Stimulated activated CD4-positive, alpha-beta T cell treated with anti-CD3 and anti-CD28 coated beads, Interleukin-2, amount 100 ng/mL, for 24 hours (primary cell): ENCODE measurements at regions not wholly inside any gene's neighbourhood (a gene's known extent, or its start where the extent isn't known, plus 50 kb on each side); places are given as distances from the start of the nearest gene placed in this dataset.
"Not testable (repeated sequence)": the region's sequence is repeated elsewhere in the genome, so short reads cannot be mapped to it uniquely, and the experiment has no call there.

Source experiments
- DNase-seq, 2 donors: peaks; one replicate each; pipeline ENCODE4 v3.0.0-alpha.2; 2020

GRCh38 chr18:60007661-60008060 lies 107.9 kb downstream of the PMAIP1 start:
- DNase-seq: no peak

GRCh38 chr18:60003610-60004185 lies 103.9 kb downstream of the PMAIP1 start:
- no peak for DNase-seq

DNA sequence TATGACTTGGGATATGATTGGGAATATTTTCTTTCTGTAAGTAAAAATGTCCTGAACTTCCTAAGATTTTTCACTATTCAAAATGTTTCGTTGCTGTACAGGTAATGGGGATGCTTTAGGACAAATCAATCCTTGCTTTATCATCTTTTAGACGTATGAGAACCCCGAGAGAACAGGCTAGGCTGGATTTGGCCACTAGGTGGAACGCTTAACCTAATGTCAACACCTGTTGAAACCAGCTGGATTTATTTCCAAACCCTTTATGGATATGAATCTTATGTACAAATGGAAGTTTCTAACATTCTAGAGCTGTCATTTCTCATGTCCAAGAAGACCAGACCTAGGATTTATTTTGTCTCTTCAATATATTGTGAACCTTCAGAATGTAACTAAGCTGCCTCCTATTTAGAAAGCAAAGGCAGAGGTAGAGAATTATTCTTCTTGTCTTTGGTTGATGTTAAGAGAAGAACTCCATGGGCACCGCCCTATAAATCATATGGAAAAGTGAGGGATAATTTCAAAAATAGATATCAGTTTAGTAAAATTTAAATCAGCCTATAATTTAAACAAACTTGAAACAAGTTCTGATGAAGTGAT lies 96.7 kb downstream of the PMAIP1 start:
- peak in 1 of 2 donors; percentile 22 for DNase-seq

DNA sequence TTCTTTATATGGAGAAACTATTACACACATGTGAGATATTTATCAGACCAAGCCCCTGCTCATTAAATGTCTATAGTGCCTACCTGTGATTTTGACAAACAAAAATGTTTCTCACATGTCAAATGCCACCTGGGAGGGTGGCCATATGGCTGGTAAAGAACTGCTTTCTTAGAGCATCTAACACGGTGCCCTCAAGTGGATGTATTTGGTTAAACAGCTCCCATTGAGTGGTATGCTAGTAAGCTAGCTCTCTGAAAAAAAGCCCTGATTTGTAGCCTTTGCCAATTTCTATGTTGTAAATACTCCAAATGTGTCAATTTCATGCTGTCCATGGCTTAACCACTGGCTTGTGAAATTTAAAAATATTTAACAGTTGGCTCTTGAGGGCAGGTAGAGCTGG lies 94.6 kb downstream of the PMAIP1 start:
- DNase-seq: no peak

DNA sequence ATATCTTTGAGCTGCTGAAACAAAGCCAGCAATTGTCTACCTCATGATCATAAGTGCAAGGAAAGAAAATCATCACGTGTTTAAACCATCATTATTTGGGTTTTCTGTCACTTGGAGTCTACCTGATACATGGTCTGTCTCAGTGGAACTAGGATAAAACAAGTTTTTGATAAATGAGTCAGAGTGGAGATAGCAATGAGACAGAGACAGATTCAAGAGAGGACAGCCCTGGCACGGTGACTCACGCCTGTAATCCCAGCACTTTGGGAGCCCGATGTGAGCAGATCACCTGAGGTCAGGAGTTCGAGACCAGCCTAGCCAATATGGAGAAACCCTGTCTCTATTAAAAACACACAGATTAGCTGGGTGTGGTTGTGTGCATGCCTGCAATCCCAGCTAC lies 93.8 kb downstream of the PMAIP1 start:
- no peak for DNase-seq

GRCh38 chr18:59990121-59990823 lies 90.5 kb downstream of the PMAIP1 start:
- no peak for DNase-seq

DNA sequence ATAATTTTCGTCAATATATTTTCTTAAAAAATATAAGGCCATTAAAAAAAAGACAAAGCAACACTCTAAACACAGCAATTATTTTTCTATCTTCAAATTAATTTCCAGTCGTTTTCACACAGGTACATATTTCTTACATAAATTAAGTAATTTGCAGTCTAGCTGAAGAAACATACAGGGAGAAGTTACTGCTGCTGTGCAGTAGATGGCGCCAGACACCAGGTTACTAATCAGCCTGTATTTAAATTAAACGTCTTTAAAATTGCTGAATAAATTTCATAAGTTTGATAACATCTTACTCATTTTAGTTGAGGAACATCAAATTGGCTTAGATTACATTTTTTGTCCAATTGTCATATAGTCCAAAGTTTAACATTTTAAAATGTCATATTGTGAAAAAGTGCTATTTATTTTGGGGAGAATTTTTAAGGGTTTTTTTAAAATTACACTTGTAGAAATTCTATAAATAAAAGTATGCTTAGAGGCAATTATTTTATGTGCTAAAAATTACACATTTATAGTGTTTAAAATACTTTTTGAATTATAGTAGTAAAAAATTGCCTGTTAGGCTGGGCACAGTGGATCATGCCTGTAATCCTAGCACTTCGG lies 88.4 kb downstream of the PMAIP1 start:
- DNase-seq: peak; percentile 58 to 66

GRCh38 chr18:59987102-59987501 lies 87.3 kb downstream of the PMAIP1 start:
- DNase-seq: no peak

DNA sequence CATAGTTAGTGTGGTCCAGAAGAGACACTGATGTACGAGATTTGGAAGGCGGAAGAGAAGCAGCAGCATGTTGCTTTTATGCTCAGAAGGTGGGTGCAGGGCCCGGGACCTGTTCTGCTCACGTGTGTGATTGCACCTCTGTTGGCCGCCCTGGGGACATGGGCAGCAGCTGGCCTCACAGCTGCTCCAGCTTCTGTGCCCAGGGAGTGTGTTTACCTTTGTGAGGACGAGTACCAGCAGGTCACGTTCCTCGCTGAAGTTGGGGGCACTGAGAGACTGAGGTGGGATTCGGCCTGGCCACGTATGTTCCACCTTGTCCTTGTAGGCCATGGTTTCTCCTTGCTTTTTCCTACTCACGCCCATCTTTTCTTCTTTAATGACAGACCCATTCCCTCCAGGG lies 86.3 kb downstream of the PMAIP1 start:
- DNase-seq: no peak

DNA sequence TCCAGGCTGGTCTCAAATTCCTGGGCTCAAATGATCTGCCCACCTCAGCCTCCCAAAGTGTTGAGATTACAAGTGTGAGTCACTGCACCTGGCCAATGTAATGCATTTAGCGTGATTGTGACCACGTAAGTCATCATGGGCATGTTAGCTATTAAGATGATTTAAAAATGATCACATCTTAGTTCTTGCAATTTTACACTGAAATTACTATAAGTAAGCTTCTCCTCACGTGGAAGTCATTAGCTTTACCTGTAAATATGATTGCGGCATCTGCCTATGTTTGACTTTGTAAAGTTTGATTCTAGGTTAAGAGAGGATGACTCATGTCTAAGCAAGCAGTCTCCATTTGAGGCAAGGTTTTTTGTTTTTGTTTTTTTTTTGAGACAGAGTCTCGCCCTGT lies 85.5 kb downstream of the PMAIP1 start:
- DNase-seq: no peak

- no peak for DNase-seq
Measured at GRCh38 chr18:59983506-59983905, 83.7 kb downstream of the PMAIP1 start.

- DNase-seq: no peak
Measured at GRCh38 chr18:59980188-59980637, 80.4 kb downstream of the PMAIP1 start.

GRCh38 chr18:59971871-59972428 lies 72.2 kb downstream of the PMAIP1 start:
- no peak for DNase-seq

GRCh38 chr18:59971144-59971543 lies 71.3 kb downstream of the PMAIP1 start:
- not testable (repeated sequence) for DNase-seq

GRCh38 chr18:59969477-59970028 lies 69.8 kb downstream of the PMAIP1 start:
- not testable (repeated sequence) for DNase-seq

DNA sequence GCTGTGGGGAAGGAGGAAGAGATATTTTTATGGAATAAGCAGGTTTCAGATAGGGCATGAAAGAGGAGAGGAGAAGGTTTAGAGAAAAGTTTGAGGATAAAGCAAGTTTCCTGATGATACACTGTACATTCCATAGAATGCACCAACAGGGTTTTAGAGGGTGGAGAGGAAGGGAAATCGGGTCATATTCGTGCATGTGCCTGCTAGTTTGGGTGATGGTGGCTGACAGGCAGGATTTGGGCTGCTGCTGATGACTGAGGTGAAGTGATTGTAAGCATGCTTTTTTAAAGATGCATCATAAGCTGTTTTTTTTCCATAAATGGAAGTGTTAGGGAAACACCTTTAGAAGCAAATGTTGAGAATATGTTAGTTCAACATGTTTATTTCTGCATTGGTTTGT lies 68.8 kb downstream of the PMAIP1 start:
- no peak for DNase-seq

- DNase-seq: no peak
Measured at GRCh38 chr18:59967878-59968277, 68.1 kb downstream of the PMAIP1 start.

DNA sequence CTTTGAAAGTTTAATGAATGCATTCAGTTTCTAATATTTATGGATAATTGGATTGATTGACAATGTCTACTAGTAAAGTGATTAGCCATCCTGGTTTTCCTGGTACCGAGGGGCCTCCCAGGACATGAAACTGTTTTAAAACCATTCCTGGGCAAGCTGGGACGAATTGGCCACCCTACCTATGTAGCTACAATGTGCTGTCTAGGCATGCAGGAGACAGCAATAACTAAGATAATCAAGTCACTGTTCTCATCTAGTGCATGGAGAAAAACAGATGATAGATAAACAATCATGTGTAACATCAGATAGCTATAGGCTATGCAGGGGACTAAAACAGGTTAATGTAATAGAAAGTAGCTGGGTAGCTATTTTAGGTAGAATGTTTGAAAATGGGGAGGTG lies 67.1 kb downstream of the PMAIP1 start:
- no peak for DNase-seq

- DNase-seq: no peak
Measured at GRCh38 chr18:59963229-59963628, 63.4 kb downstream of the PMAIP1 start.

GRCh38 chr18:59961070-59961469 lies 61.3 kb downstream of the PMAIP1 start:
- no peak for DNase-seq

DNA sequence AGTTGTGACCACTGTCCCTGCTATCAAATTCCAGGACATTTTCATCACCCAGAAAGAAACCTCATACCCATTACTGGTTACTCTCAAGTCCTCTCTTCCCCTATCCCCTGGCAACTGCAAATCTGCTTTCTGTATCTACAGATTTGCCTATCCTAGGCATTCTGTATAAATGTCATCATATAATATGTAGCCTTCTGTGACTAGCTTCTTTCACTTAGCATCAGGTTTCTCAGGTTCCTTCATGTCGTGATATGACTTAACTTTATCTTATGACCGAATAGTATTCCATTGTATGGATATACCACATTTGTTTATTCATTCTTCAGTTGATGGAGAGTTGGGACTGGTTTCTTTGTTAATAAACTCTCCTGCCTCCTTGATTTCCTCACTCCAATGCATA lies 60.5 kb downstream of the PMAIP1 start:
- DNase-seq: no peak

GRCh38 chr18:59959606-59960005 lies 59.8 kb downstream of the PMAIP1 start:
- DNase-seq: no peak

- no peak for DNase-seq
Measured at GRCh38 chr18:59959073-59959472, 59.3 kb downstream of the PMAIP1 start.
